ENCODE measurements at regions not wholly inside any gene's neighbourhood (a gene's known extent, or its start where the extent isn't known, plus 50 kb on each side); places are given as distances from the start of the nearest gene placed in this dataset.

DNA sequence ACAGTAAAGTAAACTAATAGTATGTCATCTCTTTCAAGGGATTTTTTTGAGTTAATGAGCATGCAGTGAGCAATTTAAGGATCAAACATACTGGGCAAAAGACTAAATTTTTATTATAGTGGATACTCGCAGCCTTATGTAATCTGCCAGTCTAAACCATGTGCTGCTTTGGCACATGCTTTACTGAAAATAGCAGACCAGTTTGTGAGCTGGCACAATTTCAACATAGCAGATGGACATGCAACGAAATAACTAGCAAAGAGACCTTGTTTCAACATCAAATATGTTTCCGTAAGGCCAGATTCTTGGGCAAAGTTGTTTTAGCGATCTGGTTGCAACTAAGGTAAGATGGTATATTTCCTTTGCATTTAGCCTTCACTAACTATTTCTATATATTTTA is 807.3 kb downstream of the NR4A2 start:
- TF ChIP-seq, protein P1, sequence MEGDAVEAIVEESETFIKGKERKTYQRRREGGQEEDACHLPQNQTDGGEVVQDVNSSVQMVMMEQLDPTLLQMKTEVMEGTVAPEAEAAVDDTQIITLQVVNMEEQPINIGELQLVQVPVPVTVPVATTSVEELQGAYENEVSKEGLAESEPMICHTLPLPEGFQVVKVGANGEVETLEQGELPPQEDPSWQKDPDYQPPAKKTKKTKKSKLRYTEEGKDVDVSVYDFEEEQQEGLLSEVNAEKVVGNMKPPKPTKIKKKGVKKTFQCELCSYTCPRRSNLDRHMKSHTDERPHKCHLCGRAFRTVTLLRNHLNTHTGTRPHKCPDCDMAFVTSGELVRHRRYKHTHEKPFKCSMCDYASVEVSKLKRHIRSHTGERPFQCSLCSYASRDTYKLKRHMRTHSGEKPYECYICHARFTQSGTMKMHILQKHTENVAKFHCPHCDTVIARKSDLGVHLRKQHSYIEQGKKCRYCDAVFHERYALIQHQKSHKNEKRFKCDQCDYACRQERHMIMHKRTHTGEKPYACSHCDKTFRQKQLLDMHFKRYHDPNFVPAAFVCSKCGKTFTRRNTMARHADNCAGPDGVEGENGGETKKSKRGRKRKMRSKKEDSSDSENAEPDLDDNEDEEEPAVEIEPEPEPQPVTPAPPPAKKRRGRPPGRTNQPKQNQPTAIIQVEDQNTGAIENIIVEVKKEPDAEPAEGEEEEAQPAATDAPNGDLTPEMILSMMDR (IDR thresholded peaks at IDR 0.05): no peak
- TF ChIP-seq ETV6 (CRISPR knock-in tag; IDR thresholded peaks at IDR 0.05): no peak
- no peak for TF ChIP-seq FOXK1 (CRISPR knock-in tag; IDR thresholded peaks at IDR 0.05)
- TF ChIP-seq CREB1 (CRISPR knock-in tag; IDR thresholded peaks at IDR 0.05): no peak
- TF ChIP-seq, protein P2, sequence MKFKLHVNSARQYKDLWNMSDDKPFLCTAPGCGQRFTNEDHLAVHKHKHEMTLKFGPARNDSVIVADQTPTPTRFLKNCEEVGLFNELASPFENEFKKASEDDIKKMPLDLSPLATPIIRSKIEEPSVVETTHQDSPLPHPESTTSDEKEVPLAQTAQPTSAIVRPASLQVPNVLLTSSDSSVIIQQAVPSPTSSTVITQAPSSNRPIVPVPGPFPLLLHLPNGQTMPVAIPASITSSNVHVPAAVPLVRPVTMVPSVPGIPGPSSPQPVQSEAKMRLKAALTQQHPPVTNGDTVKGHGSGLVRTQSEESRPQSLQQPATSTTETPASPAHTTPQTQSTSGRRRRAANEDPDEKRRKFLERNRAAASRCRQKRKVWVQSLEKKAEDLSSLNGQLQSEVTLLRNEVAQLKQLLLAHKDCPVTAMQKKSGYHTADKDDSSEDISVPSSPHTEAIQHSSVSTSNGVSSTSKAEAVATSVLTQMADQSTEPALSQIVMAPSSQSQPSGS (CRISPR knock-in tag; IDR thresholded peaks at IDR 0.05; ENCODE audit: borderline replicate concordance, low read depth): no peak
